ENCODE measurements at regions not wholly inside any gene's neighbourhood (a gene's known extent, or its start where the extent isn't known, plus 50 kb on each side); places are given as distances from the start of the nearest gene placed in this dataset.
"Not testable (repeated sequence)": the region's sequence is repeated elsewhere in the genome, so short reads cannot be mapped to it uniquely, and the experiment has no call there.

DNA sequence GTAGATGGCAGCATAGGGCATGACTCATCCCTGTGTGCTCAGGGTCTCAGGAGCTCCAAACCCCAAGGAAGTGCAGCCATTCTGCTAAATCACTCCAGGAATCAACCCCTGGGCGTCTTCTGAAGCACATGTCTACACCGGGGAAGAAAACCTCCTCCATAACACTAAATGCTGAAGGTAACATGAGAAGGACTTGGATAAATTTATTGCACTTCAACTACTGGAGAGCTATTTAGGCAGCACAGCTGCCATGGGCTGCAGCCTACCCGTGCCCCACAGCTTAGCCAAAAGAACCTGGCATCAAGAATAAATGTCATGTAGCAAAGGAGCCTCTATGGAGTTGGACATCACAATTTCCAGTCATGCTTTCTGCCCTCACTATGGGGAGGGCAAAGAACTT lies 141.7 kb downstream of the GPCPD1 start:
- Mint-ChIP-seq H3K27me3 (no peaks in the 10 kb centered on the region), H3K9me3 (peaks cover 0 to 5% (median 0%) of the 10 kb centered on the region in 7 donors), H3K4me3 (no peak overlapping the region), H3K4me1 (no peaks in the 10 kb centered on the region), H3K27ac (no peak overlapping the region), H3K36me3 (no peaks in the 10 kb centered on the region)
- Histone ChIP-seq H3K9me3 (ENCODE audit: control insufficient read depth in 2 of 2, low read length in 2 of 2) (no peaks in the 10 kb centered on the region), H3K36me3 (ENCODE audit: control insufficient read depth, insufficient read depth, low read length) (no peaks in the 10 kb centered on the region), H3K27me3 (ENCODE audit: control insufficient read depth, insufficient read depth, low read length) (no peaks in the 10 kb centered on the region), H3K27ac (ENCODE audit: insufficient read depth, low read length, poor library complexity, severe bottlenecking) (no peak overlapping the region), H3K4me3 (ENCODE audit: low read depth, low read length) (no peak overlapping the region), H3K4me1 (ENCODE audit: control insufficient read depth, insufficient read depth, low read length, poor library complexity, severe bottlenecking) (no peaks in the 10 kb centered on the region)
- DNase-seq (no peak), ATAC-seq (ENCODE audit: low read depth in 2 of 2) (no peak)

GRCh38 chr20:5467086-5467485 lies 143.7 kb downstream of the GPCPD1 start:
- Mint-ChIP-seq H3K27me3 (no peaks in the 10 kb centered on the region), H3K36me3 (no peaks in the 10 kb centered on the region), H3K4me1 (no peaks in the 10 kb centered on the region), H3K9me3 (peaks cover 0 to 5% (median 0%) of the 10 kb centered on the region in 7 donors), H3K27ac (no peak overlapping the region), H3K4me3 (no peak overlapping the region)
- ATAC-seq (ENCODE audit: low read depth in 2 of 2) (no peak), DNase-seq (no peak)
- Histone ChIP-seq H3K27ac (ENCODE audit: insufficient read depth, low read length, poor library complexity, severe bottlenecking) (no peak overlapping the region), H3K36me3 (ENCODE audit: control insufficient read depth, insufficient read depth, low read length) (no peaks in the 10 kb centered on the region), H3K27me3 (ENCODE audit: control insufficient read depth, insufficient read depth, low read length) (no peaks in the 10 kb centered on the region), H3K9me3 (ENCODE audit: control insufficient read depth in 2 of 2, low read length in 2 of 2) (no peaks in the 10 kb centered on the region), H3K4me1 (ENCODE audit: control insufficient read depth, insufficient read depth, low read length, poor library complexity, severe bottlenecking) (no peaks in the 10 kb centered on the region), H3K4me3 (ENCODE audit: low read depth, low read length) (no peak overlapping the region)

GRCh38 chr20:5465604-5465927 lies 145.2 kb downstream of the GPCPD1 start:
- Mint-ChIP-seq H3K4me1 (no peaks in the 10 kb centered on the region), H3K36me3 (no peaks in the 10 kb centered on the region), H3K4me3 (no peak overlapping the region), H3K27me3 (peaks cover 3% of the 10 kb centered on the region), H3K9me3 (peaks cover 0 to 9% (median 2%) of the 10 kb centered on the region in 7 donors), H3K27ac (no peak overlapping the region)
- H3K27me3 ChIP-seq (ENCODE audit: control insufficient read depth, insufficient read depth, low read length), result peaks cover 2% of the 10 kb centered on the region
- H3K9me3 ChIP-seq (ENCODE audit: control insufficient read depth in 2 of 2, low read length in 2 of 2), result no peaks in the 10 kb centered on the region
- no peaks in the 10 kb centered on the region for H3K4me1 ChIP-seq (ENCODE audit: control insufficient read depth, insufficient read depth, low read length, poor library complexity, severe bottlenecking)
- H3K36me3 ChIP-seq (ENCODE audit: control insufficient read depth, insufficient read depth, low read length), result no peaks in the 10 kb centered on the region
- no peak overlapping the region for H3K27ac ChIP-seq (ENCODE audit: insufficient read depth, low read length, poor library complexity, severe bottlenecking)
- DNase-seq, result no peak
- no peak for ATAC-seq (ENCODE audit: low read depth in 2 of 2)
- no peak overlapping the region for H3K4me3 ChIP-seq (ENCODE audit: low read depth, low read length)

DNA sequence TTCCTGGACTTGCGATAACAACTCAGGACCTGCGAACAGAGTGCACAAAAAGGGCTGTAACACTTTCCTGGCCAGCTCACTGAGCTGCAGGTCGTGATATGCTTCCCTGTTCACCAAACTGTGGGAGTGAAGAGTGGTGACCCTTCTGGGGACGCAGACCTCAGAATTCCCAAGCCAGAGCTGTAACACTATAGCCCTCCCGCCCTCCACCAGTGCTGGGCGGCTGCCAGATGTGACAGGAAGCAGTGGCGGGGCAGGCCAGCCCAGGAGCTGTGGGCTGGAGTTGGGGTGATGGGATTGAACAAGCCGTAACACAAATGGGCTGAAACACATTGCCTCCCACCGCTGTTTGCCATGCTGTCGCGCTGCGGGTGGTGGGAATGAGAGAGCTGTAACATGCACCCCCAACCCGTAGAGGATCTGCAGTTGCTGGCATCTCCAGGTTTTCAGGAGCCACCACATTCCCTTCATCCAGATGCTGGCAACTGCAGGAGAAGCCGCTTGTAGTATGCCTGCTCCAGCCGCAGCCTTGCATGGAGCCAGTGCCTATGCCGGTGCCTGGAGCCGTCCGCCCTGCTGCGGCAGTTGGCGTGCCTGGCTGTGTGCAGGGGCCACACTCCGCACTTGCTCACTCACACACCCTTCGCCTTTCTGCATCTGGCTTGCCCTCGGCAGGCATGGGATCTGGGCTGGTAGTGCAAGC lies 145.8 kb downstream of the GPCPD1 start:
- Mint-ChIP-seq H3K27me3 (peaks cover 8% of the 10 kb centered on the region), H3K36me3 (no peaks in the 10 kb centered on the region), H3K4me1 (no peaks in the 10 kb centered on the region), H3K27ac (no peak overlapping the region), H3K9me3 (peaks cover 0 to 11% (median 5%) of the 10 kb centered on the region in 7 donors), H3K4me3 (no peak overlapping the region)
- Histone ChIP-seq H3K9me3 (ENCODE audit: control insufficient read depth in 2 of 2, low read length in 2 of 2) (no peaks in the 10 kb centered on the region), H3K36me3 (ENCODE audit: control insufficient read depth, insufficient read depth, low read length) (no peaks in the 10 kb centered on the region), H3K4me3 (ENCODE audit: low read depth, low read length) (no peak overlapping the region), H3K4me1 (ENCODE audit: control insufficient read depth, insufficient read depth, low read length, poor library complexity, severe bottlenecking) (no peaks in the 10 kb centered on the region), H3K27me3 (ENCODE audit: control insufficient read depth, insufficient read depth, low read length) (peaks cover 2% of the 10 kb centered on the region), H3K27ac (ENCODE audit: insufficient read depth, low read length, poor library complexity, severe bottlenecking) (no peak overlapping the region)
- ATAC-seq (ENCODE audit: low read depth in 2 of 2) (no peak), DNase-seq (no peak)

- ATAC-seq (ENCODE audit: low read depth in 2 of 2) (no peak), DNase-seq (no peak)
- Histone ChIP-seq H3K36me3 (ENCODE audit: control insufficient read depth, insufficient read depth, low read length) (no peaks in the 10 kb centered on the region), H3K27ac (ENCODE audit: insufficient read depth, low read length, poor library complexity, severe bottlenecking) (no peak overlapping the region), H3K4me1 (ENCODE audit: control insufficient read depth, insufficient read depth, low read length, poor library complexity, severe bottlenecking) (no peaks in the 10 kb centered on the region), H3K4me3 (ENCODE audit: low read depth, low read length) (no peak overlapping the region), H3K9me3 (ENCODE audit: control insufficient read depth in 2 of 2, low read length in 2 of 2) (no peaks in the 10 kb centered on the region), H3K27me3 (ENCODE audit: control insufficient read depth, insufficient read depth, low read length) (peaks cover 2% of the 10 kb centered on the region)
- Mint-ChIP-seq H3K36me3 (no peaks in the 10 kb centered on the region), H3K9me3 (peaks cover 0 to 21% (median 5%) of the 10 kb centered on the region in 7 donors), H3K27ac (no peak overlapping the region), H3K4me3 (no peak overlapping the region), H3K27me3 (peaks cover 19% of the 10 kb centered on the region), H3K4me1 (no peaks in the 10 kb centered on the region)
Measured at GRCh38 chr20:5463007-5463686, 146.4 kb upstream of the PROKR2 start.

DNA sequence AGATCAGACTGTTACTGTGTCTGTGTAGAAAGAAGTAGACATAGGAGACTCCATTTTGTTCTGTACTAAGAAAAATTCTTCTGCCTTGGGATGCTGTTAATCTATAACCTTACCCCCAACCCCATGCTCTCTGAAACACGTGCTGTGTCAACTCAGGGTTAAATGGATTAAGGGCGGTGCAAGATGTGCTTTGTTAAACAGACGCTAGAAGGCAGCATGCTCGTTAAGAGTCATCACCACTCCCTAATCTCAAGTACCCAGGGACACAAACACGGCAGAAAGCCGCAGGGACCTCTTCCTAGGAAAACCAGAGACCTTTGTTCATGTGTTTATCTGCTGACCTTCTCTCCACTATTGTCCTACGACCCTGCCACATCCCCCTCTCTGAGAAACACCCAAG lies 137.0 kb upstream of the PROKR2 start:
- H3K27ac Mint-ChIP-seq, result not testable (repeated sequence)

GRCh38 chr20:5453316-5453715 lies 136.6 kb upstream of the PROKR2 start:
- H3K27me3 Mint-ChIP-seq; H3K36me3 Mint-ChIP-seq; ATAC-seq (ENCODE audit: low read depth in 2 of 2); H3K27me3 ChIP-seq (ENCODE audit: control insufficient read depth, insufficient read depth, low read length); H3K9me3 ChIP-seq (ENCODE audit: control insufficient read depth in 2 of 2, low read length in 2 of 2); DNase-seq; H3K27ac Mint-ChIP-seq; H3K4me3 Mint-ChIP-seq; H3K4me1 ChIP-seq (ENCODE audit: control insufficient read depth, insufficient read depth, low read length, poor library complexity, severe bottlenecking); H3K4me3 ChIP-seq (ENCODE audit: low read depth, low read length); H3K36me3 ChIP-seq (ENCODE audit: control insufficient read depth, insufficient read depth, low read length); H3K9me3 Mint-ChIP-seq; H3K4me1 Mint-ChIP-seq; H3K27ac ChIP-seq (ENCODE audit: insufficient read depth, low read length, poor library complexity, severe bottlenecking): not testable (repeated sequence)

More for the DNA sequence above, 137.0 kb upstream of the PROKR2 start:
- not testable (repeated sequence) for H3K36me3 ChIP-seq (ENCODE audit: control insufficient read depth, insufficient read depth, low read length); H3K9me3 ChIP-seq (ENCODE audit: control insufficient read depth in 2 of 2, low read length in 2 of 2); H3K27me3 Mint-ChIP-seq; H3K4me3 ChIP-seq (ENCODE audit: low read depth, low read length); DNase-seq; H3K27ac ChIP-seq (ENCODE audit: insufficient read depth, low read length, poor library complexity, severe bottlenecking); H3K9me3 Mint-ChIP-seq; H3K4me3 Mint-ChIP-seq; H3K36me3 Mint-ChIP-seq; H3K27me3 ChIP-seq (ENCODE audit: control insufficient read depth, insufficient read depth, low read length); H3K4me1 ChIP-seq (ENCODE audit: control insufficient read depth, insufficient read depth, low read length, poor library complexity, severe bottlenecking); H3K4me1 Mint-ChIP-seq; ATAC-seq (ENCODE audit: low read depth in 2 of 2)

GRCh38 chr20:5452691-5453090 lies 135.9 kb upstream of the PROKR2 start:
- H3K9me3 ChIP-seq (ENCODE audit: control insufficient read depth in 2 of 2, low read length in 2 of 2); H3K27me3 Mint-ChIP-seq; ATAC-seq (ENCODE audit: low read depth in 2 of 2); H3K4me3 Mint-ChIP-seq; DNase-seq; H3K4me1 ChIP-seq (ENCODE audit: control insufficient read depth, insufficient read depth, low read length, poor library complexity, severe bottlenecking); H3K4me3 ChIP-seq (ENCODE audit: low read depth, low read length); H3K36me3 ChIP-seq (ENCODE audit: control insufficient read depth, insufficient read depth, low read length); H3K36me3 Mint-ChIP-seq; H3K27ac Mint-ChIP-seq; H3K27me3 ChIP-seq (ENCODE audit: control insufficient read depth, insufficient read depth, low read length); H3K4me1 Mint-ChIP-seq; H3K27ac ChIP-seq (ENCODE audit: insufficient read depth, low read length, poor library complexity, severe bottlenecking); H3K9me3 Mint-ChIP-seq: not testable (repeated sequence)

Measured in CD4-positive, CD25-positive, alpha-beta regulatory T cell (primary cell).